ENCODE measurements at regions not wholly inside any gene's neighbourhood (a gene's known extent, or its start where the extent isn't known, plus 50 kb on each side); places are given as distances from the start of the nearest gene placed in this dataset.

DNA sequence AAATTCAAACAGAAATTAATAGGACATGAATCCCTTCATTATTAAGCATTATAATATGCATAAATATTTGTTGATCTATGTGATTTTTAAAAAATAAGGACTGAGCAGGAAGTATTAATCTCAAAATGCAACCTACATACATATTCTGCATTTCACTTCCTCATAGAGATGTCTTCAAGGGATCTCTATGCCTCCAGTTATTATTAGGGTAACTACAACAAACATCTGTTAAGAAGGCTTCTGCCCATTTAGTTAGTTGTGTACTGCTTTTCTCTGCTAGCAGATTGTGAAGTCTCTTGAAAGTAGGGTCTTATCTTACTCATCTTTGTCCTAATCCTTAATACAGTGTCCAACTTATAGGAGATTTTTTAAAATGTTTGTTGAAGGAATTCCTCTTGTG is 414.1 kb downstream of the ACTL7B start:
- TF ChIP-seq CTCF (IDR thresholded peaks at IDR 0.05; ENCODE audit: insufficient read depth in 1 of 2, low read depth in 1 of 2, low read length in 1 of 2, severe bottlenecking in 1 of 2, unreplicated experiment in 1 of 2), result no peak
- ChIA-PET POLR2A (no interaction called here), CTCF (no interaction called here)
- Mint-ChIP-seq H3K27ac (ENCODE audit: unreplicated experiment) (no peak overlapping the region), H3K4me1 (ENCODE audit: low read depth, unreplicated experiment) (no peaks in the 10 kb centered on the region), H3K4me3 (ENCODE audit: unreplicated experiment) (no peak overlapping the region), H3K27me3 (ENCODE audit: insufficient read depth, unreplicated experiment) (no peaks in the 10 kb centered on the region), H3K36me3 (ENCODE audit: insufficient read depth, unreplicated experiment) (no peaks in the 10 kb centered on the region), H3K9me3 (ENCODE audit: unreplicated experiment) (no peaks in the 10 kb centered on the region)
- no TSS peak for BruUV-seq (replicated peaks)
- Histone ChIP-seq H3K4me3 (ENCODE audit: low read depth, low read length) (no peak overlapping the region), H3K4me1 (peaks cover 8% of the 10 kb centered on the region; the same call in 1 of the 2 replicates), H3K36me3 (ENCODE audit: control insufficient read depth, insufficient read depth, low read length) (no peaks in the 10 kb centered on the region), H3K9me3 (no peaks in the 10 kb centered on the region), H3K27me3 (replicated peaks; ENCODE audit: control insufficient read depth, insufficient read depth, low read length) (no peaks in the 10 kb centered on the region)
- intact Hi-C loops (cut with micrococcal nuclease; ENCODE audit: unreplicated experiment), result no loop called here
- no peak for DNase-seq

- DNase-seq, result no peak
- no peaks in the 10 kb centered on the region for H3K9me3 ChIP-seq
- H3K27me3 Mint-ChIP-seq (ENCODE audit: insufficient read depth, unreplicated experiment), result no peaks in the 10 kb centered on the region
- ChIA-PET POLR2A (no interaction called here), CTCF (no interaction called here)
- no peaks in the 10 kb centered on the region for H3K4me1 Mint-ChIP-seq (ENCODE audit: low read depth, unreplicated experiment)
- intact Hi-C loops (cut with micrococcal nuclease; ENCODE audit: unreplicated experiment), result no loop called here
- no peak overlapping the region for H3K4me3 ChIP-seq (ENCODE audit: low read depth, low read length)
- H3K4me3 Mint-ChIP-seq (ENCODE audit: unreplicated experiment), result no peak overlapping the region
- TF ChIP-seq CTCF (IDR thresholded peaks at IDR 0.05; ENCODE audit: insufficient read depth in 1 of 2, low read depth in 1 of 2, low read length in 1 of 2, severe bottlenecking in 1 of 2, unreplicated experiment in 1 of 2), result no peak
- H3K36me3 Mint-ChIP-seq (ENCODE audit: insufficient read depth, unreplicated experiment), result no peaks in the 10 kb centered on the region
- no peak overlapping the region for H3K27ac Mint-ChIP-seq (ENCODE audit: unreplicated experiment)
- no peaks in the 10 kb centered on the region for H3K27me3 ChIP-seq (replicated peaks; ENCODE audit: control insufficient read depth, insufficient read depth, low read length)
- no TSS peak for BruUV-seq (replicated peaks)
- H3K36me3 ChIP-seq (ENCODE audit: control insufficient read depth, insufficient read depth, low read length), result no peaks in the 10 kb centered on the region
- H3K9me3 Mint-ChIP-seq (ENCODE audit: unreplicated experiment), result no peaks in the 10 kb centered on the region
- H3K4me1 ChIP-seq, result peaks cover 8% of the 10 kb centered on the region; the same call in 1 of the 2 replicates
These were observed 414.5 kb downstream of the ACTL7B start for GRCh38 chr9:108441251-108441650.

DNA sequence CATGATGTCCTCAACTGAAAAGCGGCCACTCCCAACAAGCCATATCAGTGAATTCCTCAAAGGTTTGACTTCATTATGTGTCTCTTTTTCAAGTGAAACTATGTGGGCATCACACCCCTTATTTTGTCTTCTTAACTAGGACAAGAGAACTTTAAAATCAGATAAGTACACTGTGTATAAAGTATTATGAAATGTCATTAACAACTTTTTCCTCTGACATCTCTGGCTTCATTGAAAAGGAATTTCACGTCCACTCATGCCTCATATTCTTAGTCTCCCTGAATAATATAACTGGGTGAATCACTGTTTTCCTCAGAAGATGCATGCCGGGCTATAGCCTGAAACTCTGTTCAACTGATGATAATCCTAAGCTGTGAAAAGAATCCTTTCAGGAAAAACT is 415.8 kb downstream of the ACTL7B start:
- POLR2A ChIA-PET, result no interaction called here
- intact Hi-C loops (cut with micrococcal nuclease; ENCODE audit: unreplicated experiment), result no loop called here
- no peak for DNase-seq
- no peaks in the 10 kb centered on the region for H3K36me3 Mint-ChIP-seq (ENCODE audit: insufficient read depth, unreplicated experiment)
- no peaks in the 10 kb centered on the region for H3K36me3 ChIP-seq (ENCODE audit: control insufficient read depth, insufficient read depth, low read length)
- peaks cover 5% of the 10 kb centered on the region; the same call in 1 of the 2 replicates for H3K4me1 ChIP-seq
- H3K4me3 Mint-ChIP-seq (ENCODE audit: unreplicated experiment), result no peak overlapping the region
- no peaks in the 10 kb centered on the region for H3K4me1 Mint-ChIP-seq (ENCODE audit: low read depth, unreplicated experiment)
- H3K9me3 Mint-ChIP-seq (ENCODE audit: unreplicated experiment), result no peaks in the 10 kb centered on the region
- H3K27ac Mint-ChIP-seq (ENCODE audit: unreplicated experiment), result no peak overlapping the region
- CTCF ChIA-PET, result no interaction called here
- H3K27me3 Mint-ChIP-seq (ENCODE audit: insufficient read depth, unreplicated experiment), result no peaks in the 10 kb centered on the region
- H3K27me3 ChIP-seq (replicated peaks; ENCODE audit: control insufficient read depth, insufficient read depth, low read length), result no peaks in the 10 kb centered on the region
- BruUV-seq (replicated peaks), result no TSS peak
- no peaks in the 10 kb centered on the region for H3K9me3 ChIP-seq
- H3K4me3 ChIP-seq (ENCODE audit: low read depth, low read length), result no peak overlapping the region
- no peak for TF ChIP-seq CTCF (IDR thresholded peaks at IDR 0.05; ENCODE audit: insufficient read depth in 1 of 2, low read depth in 1 of 2, low read length in 1 of 2, severe bottlenecking in 1 of 2, unreplicated experiment in 1 of 2)

Data from Caco-2 (cell line).